Kasumi-1 (cell line): ENCODE measurements at regions not wholly inside any gene's neighbourhood (a gene's known extent, or its start where the extent isn't known, plus 50 kb on each side); places are given as distances from the start of the nearest gene placed in this dataset.

ENCODE experiments used
- DNase-seq, 2 experiments: peaks; one replicate each; lab custom pipeline; 2025; lab: John Stamatoyannopoulos, UW

- no peak for DNase-seq
Measured at GRCh38 chr6:140980265-140980887, 1152.3 kb upstream of the GJE1 start.

DNA sequence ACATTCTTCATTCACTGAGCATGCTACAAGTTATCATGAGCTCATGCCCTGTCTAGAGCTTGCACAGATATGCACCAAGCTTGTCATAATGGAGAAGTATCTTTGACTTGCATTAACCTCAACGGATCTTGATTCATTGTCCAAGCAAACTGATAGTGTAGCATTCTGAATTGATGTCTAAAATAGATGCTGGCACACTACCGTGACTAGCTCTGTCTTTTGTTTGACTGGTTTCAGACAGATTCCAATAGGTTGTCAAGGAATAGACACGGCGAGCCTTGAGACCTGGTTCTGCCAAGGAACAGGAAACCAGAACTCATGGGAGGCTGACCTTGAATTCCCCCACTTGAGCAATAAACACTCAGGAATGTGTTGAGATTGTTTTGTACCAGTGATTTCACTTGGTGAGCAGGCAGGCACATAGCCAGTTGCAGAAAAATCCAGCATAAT is 1153.1 kb upstream of the GJE1 start:
- DNase-seq, result no peak

DNA sequence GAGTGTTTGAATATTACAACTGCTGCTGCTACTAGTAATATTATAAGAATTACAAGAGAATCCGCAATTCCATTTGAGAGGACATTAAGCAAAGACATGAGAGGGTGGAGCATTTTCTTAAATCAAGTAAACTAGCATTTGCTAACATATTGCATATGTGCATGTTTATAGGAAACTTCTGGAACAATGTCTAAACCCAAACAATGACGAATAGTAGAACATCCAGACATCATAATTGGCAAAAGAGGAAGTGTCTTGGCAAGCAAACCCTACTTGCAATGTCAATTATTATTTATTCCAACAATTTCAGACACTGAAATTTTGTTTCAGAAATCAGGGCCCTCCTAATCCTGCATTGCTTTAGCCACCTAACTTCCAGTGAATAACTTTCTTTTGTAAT is 1155.3 kb upstream of the GJE1 start:
- no peak for DNase-seq

- no peak for DNase-seq
Measured at GRCh38 chr6:140976806-140977205, 1155.9 kb upstream of the GJE1 start.

GRCh38 chr6:140970485-140970884 is 1162.2 kb upstream of the GJE1 start:
- DNase-seq, result no peak

GRCh38 chr6:140968062-140968461 is 1164.7 kb upstream of the GJE1 start:
- DNase-seq, result no peak

GRCh38 chr6:140966676-140967075 is 1166.0 kb upstream of the GJE1 start:
- DNase-seq, result no peak

DNA sequence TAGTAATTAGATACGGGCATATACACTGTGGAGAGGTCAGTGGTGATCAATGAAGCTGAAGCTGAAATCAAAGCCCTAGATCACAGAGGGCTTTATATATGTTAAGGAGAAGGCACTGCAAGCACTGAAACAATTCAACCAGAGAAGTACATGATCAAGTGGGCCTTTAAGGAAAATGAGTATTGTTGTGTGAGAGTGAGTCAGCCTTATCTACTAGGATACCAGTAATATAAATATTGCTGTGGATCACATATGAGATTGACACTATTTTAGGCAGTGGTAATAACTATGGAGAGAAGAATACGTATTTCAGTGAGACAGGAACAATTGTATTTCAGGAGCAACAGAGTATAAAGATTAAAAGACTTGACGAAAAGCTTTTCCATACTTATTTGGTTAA is 1172.2 kb upstream of the GJE1 start:
- no peak for DNase-seq

- DNase-seq, result no peak
Measured at GRCh38 chr6:140957386-140957785, 1175.3 kb upstream of the GJE1 start.

DNA sequence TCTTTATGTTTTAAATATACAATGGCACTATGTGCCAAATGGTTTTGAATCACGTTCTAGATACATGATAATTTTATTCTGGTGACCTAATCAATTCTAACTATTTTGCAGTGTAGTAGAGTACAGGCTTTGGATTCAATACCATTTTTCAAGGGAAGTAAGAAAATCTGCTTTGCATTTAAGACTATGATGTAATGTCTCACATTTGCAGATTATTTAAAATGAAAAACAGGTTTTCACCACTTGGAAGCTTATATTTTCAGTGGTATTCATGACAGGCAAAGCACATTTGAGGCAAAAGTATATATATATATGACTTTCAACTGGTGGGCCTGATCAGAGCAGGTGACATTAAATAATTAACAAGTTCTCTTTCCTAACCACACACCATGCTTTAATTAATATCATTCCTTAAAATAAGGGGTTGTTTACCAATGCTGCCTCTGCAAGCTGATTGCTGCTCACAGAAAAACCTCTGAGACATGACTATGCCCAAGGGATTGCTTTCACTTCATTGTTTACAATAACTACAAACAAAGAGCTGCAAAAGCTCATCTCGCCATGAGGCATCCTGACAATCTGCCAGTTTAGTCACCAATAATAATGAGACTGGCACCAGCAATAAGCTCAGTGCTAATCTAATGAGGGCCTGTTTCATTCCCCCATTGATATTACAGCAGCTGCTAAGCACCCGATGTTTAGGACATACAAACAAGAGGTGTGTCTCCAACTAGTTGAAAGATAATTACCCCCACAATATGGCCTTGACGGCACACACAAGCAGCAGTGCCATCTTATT is 1176.0 kb upstream of the GJE1 start:
- DNase-seq, result no peak

DNA sequence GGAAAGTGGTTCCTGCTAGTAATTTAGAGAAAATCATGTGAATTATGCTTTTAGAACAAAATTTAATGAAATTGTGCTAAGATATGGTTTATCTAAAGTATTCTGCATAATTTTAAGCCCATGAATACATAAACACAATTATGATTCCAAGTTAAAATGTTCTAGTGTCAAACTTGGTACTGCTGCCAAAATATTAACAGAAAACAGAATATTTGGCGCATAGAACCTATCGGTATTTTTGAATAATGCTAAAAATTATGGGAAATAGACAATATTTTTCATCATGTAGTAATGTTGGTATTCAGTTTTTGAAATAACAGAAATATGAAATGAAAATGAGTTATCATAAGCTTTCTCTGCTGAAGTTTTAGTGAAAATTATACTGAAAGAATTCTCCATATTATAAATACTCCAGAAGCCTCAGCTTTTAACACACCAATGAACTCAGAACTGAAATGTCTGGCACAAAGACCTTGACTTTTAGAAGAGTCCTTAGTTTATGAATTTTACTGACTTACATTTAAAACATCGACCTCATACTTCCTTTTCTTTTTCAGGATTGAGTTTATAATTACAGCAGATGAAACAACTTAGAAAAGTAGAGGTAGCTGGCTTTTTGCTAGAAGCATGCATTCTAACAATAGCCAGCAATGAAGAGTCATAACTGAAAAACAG is 1192.3 kb upstream of the GJE1 start:
- no peak for DNase-seq

DNA sequence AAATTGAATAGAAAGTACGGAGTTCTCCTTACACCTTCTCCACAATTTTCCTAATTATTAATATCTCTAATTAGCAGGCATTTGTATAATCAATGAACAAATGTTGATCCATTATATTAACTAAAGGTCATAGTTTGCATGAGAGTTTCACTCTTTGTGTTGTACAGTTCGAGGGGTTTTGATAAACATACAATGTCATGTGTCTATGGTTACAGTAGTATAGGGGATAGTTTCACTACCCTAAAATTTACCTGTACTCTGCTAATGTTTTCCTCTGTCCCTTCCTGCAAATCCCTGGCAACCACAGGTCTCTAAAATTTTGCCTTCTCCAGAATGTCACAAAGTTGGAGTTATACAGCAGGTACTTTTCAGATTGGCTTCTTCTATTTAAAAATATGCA is 1199.8 kb upstream of the GJE1 start:
- no peak for DNase-seq

DNA sequence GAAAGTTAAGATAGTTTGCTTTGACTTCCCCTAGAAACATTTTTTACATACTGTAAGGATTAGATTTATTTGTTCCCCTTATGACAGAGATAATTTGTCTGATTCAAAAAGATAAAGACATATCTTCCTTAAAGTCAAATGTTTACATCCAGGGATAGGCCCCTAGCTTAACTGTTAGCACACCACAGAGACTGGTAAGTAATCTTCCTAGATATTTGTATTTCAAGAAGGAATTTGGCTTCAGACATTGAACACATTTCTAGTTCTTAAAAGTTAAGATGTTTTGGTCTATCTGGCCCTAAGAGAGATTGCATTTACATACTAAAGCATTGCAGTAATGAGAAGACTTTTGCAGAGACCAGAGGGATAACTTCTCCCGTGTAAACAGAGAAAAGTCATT is 1201.1 kb upstream of the GJE1 start:
- no peak for DNase-seq

GRCh38 chr6:140929121-140929520 is 1203.6 kb upstream of the GJE1 start:
- no peak for DNase-seq

- DNase-seq, result no peak
Measured at GRCh38 chr6:140923048-140923447, 1209.7 kb upstream of the GJE1 start.

DNA sequence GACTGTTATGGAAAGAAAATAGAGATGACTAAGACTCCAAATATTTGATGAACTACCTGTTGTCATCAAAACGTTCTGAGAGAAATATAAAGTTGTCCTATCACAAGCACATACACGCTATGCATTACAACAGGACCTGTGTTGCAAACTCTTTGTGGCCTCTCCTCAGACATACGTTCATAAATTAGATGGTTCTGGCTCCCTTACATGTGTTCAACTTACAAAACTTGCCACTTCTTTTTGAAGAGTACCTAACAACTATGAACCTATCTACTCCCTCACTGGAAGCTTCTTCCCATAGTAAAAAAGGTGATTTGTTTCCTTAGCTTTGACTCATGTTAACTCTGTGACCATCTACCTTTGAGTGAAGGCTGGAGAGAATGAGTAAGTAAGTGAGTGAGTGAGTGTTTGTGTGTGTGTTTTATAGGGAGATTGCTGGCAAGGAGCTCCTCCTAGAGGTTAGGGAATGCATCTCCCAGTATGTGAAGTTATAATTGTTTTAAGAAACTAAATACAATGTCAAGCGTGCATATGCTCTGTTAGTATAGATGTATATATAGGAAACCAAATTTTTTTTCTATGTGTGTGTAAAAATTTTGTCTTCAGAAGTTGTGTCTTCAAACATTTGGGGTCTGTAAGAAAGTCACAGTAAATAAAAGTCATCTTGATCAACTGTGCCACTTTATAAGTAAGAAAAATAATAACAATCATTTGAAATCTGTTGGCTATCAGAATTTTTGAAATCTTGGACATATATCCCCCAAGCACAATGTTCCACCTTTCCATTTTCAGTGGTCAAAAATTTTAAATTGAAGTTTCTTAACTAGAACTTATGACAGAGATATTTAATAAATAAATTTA is 1211.1 kb upstream of the GJE1 start:
- peak; percentile 87 to 94 for DNase-seq

DNA sequence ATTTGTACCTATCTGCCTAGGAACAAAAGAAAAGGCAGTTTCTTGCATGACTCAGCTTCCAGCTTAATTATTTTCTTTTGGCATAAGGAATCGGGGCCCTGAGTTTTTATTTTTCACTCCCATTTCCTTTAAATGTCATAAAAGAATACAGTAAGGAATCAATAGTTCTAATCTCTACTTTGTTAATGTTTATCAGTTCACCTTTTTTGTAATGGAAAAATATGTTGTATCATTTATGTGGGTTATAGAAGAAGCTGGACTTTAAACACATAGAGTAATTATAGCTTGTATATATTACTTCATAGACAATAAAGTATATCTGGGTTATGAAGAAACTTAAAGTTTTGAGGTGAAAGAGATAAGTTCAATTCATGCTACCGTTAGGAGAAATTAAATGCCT is 1214.8 kb upstream of the GJE1 start:
- no peak for DNase-seq

DNA sequence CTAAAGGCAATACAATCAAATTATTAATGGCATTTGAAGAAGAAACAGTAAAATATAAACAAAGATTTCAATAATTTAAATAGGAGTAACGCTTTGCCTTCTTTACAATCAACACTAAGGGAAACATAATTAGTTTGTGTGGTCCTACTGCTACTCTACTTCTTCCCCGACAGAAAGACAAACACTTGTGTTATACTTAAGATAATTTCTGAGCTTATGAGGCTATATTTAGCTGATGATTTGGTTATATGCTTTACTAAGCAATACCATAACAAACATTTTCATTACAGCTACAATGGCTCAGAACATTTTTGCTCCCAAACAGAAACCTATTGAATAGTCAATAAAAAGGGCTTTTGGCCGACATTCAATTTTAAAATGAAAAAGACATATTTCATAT is 1217.2 kb upstream of the GJE1 start:
- DNase-seq, result no peak

- no peak for DNase-seq
Measured at GRCh38 chr6:140915103-140915502, 1217.6 kb upstream of the GJE1 start.

DNA sequence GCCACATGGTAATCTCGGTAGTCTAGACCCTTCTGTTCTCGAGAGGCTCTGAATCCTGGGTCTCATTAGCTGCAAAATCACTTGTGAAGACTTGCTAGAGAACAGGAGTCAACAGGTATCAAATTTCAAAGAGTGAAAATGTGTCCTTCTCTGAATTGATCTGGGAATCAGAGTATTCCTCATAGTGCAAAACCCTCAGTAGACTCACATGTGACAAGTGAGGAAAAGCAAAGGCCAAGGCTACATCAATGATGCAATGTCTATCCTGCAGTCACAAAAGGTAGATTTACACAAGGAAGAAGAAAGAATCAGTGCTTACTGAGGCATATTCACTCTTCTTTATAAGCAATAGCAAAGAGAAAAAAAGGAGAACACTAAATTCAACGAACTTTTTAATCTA is 1220.0 kb upstream of the GJE1 start:
- DNase-seq, result no peak

- no peak for DNase-seq
Measured at GRCh38 chr6:140909625-140910024, 1223.1 kb upstream of the GJE1 start.

DNA sequence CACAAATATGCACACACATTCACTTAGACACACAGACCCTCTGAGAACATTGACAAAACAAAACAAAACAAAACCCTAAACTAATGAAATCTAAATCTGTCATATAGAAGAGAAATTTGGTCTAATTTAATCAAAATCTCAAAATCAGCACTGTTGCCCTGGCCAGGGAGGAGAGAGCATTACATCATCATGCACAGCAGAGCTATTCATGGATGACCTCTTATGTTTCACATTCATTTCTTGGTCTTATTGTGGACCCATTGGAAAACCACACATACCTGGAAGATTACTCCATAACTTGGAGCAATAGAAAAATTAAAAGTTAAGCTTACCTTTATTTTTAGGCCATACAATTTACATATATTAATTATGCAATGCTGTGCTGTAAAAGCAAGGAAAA is 1223.6 kb upstream of the GJE1 start:
- no peak for DNase-seq
